HG02852 (cell line): ENCODE measurements at regions not wholly inside any gene's neighbourhood (a gene's known extent, or its start where the extent isn't known, plus 50 kb on each side); places are given as distances from the start of the nearest gene placed in this dataset.
"Not testable (repeated sequence)": the region's sequence is repeated elsewhere in the genome, so short reads cannot be mapped to it uniquely, and the experiment has no call there.

Experiments used
- ATAC-seq: cut with Tn5 transposase; IDR thresholded peaks from one replicate; pipeline ENCODE4 v1.9.1; 2021; ENCODE audit warnings: mild to moderate bottlenecking, moderate library complexity; ENCODE audit not compliant: unreplicated experiment

- ATAC-seq = no peak
Observed at GRCh38 chr11:97487387-97487786, 1097.6 kb downstream of the JRKL start.

DNA sequence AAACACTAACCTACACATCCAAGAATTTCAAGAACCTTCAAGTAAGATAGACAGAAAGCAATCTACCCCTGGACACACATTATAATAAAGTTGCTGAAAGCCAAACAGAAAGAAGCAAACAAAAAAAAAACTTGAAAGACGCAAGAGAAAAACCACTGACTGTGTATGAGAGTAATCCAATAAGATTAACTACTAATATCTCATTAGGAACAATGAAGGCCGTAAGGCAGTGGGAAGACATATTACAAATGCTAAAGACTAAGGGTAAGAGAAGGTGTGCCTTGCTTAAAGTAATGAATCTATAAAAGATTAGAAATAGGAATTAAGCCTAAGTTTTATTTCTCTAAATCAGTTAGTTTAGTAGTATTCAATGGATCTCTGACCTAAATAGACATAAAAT lies 1109.1 kb downstream of the JRKL start:
- no peak for ATAC-seq

GRCh38 chr11:97502201-97502600 lies 1112.4 kb downstream of the JRKL start:
- ATAC-seq = no peak

DNA sequence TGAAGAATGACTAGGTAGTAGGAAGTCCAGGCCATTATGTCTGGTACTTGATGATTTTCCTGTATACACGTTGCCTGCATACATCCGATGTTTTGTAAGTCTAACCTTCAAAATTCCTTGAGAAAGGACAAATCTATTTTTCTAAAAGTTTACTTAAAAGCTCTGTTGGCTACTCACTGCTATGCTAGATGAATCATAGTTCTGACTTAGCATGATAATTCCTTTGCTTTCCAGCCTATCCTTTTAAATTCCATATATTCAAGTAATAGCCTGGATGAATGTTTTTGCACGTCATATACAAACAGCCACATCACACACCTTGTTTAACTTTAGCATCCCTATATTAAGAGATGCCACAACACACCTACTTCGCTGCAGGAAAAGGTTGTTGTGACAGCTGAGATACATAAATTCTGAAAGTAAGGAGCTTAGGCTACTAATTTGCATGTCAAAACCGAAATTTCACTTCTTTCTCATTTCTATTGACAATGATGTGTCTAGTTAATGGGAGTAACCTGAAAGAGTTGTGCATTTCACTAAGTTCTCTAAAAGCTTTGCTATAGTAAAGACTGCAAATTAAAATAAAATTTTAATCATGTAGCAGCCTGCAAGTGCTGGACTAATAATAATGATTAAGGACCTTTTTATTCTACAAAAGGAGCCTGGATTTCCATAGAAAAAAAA lies 1116.4 kb downstream of the JRKL start:
- ATAC-seq = no peak

GRCh38 chr11:97514446-97514845 lies 1124.6 kb downstream of the JRKL start:
- ATAC-seq = no peak

GRCh38 chr11:97516688-97517087 lies 1126.9 kb downstream of the JRKL start:
- ATAC-seq = no peak

GRCh38 chr11:97525273-97525672 lies 1135.5 kb downstream of the JRKL start:
- ATAC-seq = no peak

GRCh38 chr11:97537407-97538150 lies 1147.8 kb downstream of the JRKL start:
- no peak for ATAC-seq

- no peak for ATAC-seq
Observed at GRCh38 chr11:97544431-97544830, 1154.6 kb downstream of the JRKL start.

- ATAC-seq = no peak
Observed at GRCh38 chr11:97548280-97548679, 1158.5 kb downstream of the JRKL start.

- no peak for ATAC-seq
Observed at GRCh38 chr11:97557399-97557798, 1167.6 kb downstream of the JRKL start.

DNA sequence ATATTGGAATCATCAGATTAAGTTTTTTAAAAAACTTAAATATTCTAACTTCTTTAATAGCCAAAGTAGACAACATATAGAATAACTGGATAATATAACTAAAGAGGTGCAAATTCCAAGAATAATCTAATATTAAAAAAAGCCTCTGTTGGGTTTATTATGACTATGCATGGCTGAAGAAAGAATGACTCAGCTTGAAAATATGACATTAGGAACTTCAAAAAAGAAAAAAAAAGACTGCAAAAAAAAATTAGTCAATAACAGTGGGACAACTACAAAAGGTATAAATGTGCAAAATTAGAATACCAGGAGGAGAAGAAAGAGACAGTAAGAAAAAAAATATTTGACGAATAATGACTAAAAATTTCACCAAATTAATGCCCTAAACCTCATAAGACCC lies 1178.0 kb downstream of the JRKL start:
- ATAC-seq = no peak

- no peak for ATAC-seq
Observed at GRCh38 chr11:97570636-97571035, 1180.8 kb downstream of the JRKL start.

DNA sequence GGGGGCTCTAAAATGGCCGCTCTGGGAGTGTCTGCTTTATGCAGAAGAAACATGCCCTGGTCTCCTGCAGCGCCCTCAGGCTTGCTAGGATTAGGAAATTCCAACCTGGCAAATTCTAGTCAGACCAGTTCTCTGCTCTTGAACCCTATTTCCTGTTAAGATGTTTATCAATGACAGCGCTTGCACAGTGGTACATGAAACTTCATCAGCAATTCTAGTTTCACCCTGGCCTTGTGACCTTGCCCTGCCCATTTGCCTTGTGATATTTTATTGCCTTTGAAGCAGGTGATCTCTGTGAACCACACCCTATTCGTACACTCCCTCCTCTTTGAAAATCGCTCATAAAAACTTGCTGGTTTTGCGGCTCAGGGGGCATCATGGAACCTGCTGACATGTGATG lies 1184.0 kb downstream of the JRKL start:
- ATAC-seq = not testable (repeated sequence)

GRCh38 chr11:97574976-97575665 lies 1185.3 kb downstream of the JRKL start:
- no peak for ATAC-seq

- ATAC-seq = no peak
Observed at GRCh38 chr11:97607291-97608000, 1217.6 kb downstream of the JRKL start.

DNA sequence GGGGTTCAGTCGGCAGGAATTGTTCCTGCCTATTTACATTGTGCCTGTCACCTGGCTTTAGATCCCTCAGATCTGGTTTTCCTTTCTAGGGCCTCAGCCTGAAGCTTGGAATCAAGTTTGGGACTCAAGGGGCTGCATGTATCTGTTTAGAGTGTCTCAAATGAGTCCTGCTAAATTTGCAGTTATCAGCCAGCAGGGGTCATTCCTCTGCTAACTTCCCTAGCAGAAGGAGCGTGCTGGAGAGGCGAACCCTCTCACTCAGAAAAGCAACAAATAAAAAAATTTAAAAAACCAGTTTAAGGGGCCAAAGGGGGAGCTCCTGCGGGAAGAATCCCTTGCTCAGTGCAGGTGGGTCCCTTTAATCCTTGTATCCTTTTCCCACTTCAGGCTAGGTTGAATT lies 1220.2 kb downstream of the JRKL start:
- ATAC-seq = no peak

GRCh38 chr11:97610854-97611253 lies 1221.0 kb downstream of the JRKL start:
- ATAC-seq = no peak

GRCh38 chr11:97611345-97611744 lies 1221.5 kb downstream of the JRKL start:
- no peak for ATAC-seq

DNA sequence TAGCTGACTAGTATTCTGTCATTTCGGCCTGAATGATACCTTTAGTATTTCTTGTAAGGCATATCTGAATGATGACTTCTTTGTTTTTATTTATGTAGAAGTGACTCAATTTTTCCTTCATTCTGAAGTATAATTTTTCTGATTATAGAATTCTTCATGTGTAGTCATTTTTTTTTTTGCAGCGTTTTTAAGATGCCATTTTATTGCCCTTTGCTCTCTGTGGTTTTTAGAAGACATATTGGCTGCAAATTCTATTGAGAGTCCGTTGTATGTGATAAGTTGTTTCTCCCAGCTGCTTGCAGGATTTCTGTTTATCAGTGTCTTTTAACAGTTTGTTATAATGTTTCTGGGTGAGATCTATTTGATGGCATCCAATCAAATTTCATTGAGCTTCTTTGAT lies 1224.8 kb downstream of the JRKL start:
- no peak for ATAC-seq

DNA sequence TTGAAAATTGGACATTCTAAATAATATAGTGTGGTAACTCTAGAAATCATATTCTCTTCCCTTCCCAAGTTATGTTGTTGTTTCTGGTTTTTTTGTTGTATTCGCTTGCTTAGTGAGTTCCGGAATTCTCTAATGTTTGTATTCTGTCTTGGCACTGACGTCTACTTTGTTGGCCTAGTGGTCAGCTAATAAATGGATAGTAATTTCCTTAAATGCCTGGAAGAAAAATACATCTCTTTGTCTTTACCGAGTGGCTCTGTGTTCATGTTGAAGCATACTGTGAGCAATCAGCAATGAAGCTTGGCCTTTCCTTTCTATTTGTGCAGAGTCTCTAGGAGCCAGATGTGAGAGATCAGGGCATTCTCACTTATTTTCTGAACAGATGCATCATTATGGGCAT lies 1225.7 kb downstream of the JRKL start:
- no peak for ATAC-seq
